GM20431 (cell line): ENCODE measurements at regions not wholly inside any gene's neighbourhood (a gene's known extent, or its start where the extent isn't known, plus 50 kb on each side); places are given as distances from the start of the nearest gene placed in this dataset.
"Not testable (repeated sequence)": the region's sequence is repeated elsewhere in the genome, so short reads cannot be mapped to it uniquely, and the experiment has no call there.

Source experiments
- in situ Hi-C: fragments of 300-500 bp; cut with MseI, MboI; formaldehyde crosslinking; loops from one replicate; pipeline ENCODE4 v1.15.0; 2020; ENCODE audit warnings: low sequenced_read_pairs; ENCODE audit not compliant: unreplicated experiment

GRCh38 chr13:50396001-50396400 lies 380.8 kb downstream of the KCNRG start:
- in situ Hi-C loops: no loop called here

- in situ Hi-C loops: not testable (repeated sequence)
Observed at GRCh38 chr13:50396618-50397017, 381.4 kb downstream of the KCNRG start.

DNA sequence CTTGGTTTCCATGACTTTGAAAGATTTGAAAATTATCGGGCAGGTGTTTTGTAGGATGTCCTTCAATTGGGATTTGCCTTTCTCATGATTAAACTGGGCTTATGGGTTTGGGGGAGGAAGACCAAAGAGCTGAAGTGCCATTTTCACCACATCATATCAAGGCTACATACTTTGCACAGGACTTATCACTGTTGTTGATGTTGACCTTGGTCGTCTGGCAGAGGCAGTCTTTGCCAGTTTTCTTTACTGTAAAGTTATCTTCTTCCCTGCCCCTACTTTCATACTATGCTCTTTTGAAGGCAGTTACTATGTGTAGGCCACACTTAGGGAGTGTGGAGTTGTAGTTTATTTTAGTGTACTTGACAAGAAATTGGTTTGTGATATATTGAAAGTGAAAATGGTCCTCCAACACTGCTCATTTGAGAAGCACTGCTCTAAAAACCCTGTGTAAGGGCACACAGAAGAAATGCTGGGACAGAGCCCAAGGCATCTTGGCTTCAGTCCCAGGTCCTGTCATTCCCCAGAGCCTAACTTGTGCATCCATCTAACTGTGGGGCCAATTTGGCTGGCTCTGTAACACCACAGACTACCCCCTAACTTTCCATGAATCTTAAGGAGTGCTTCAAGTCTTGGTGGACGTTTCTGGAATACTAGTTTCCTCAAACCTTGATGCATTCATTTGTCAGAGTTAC lies 384.9 kb downstream of the KCNRG start:
- in situ Hi-C loops: no loop called here

GRCh38 chr13:50401049-50401505 lies 385.8 kb downstream of the KCNRG start:
- in situ Hi-C loops: no loop called here

- in situ Hi-C loops: no loop called here
Observed at GRCh38 chr13:50401721-50402465, 386.6 kb downstream of the KCNRG start.

- in situ Hi-C loops: no loop called here
Observed at GRCh38 chr13:50403311-50403710, 388.1 kb downstream of the KCNRG start.

DNA sequence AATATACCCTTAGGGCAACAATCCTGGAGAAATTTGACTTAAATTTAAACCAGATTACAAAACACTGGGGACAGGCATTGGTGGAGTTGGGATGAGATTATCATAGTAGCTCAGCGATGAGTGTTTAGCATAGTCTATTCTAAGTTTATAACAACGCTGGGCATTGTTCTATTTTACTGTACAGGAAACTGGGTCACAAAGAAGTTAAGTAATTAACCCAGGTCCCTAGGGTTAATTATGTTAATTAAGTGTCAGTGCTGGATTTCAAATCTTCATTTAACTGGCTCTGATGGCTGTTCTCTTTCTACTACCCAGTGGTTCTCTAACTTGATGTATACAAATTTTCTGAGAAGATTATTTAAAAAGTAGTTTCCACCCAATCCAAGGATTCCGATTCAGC lies 388.9 kb downstream of the KCNRG start:
- in situ Hi-C loops: no loop called here

DNA sequence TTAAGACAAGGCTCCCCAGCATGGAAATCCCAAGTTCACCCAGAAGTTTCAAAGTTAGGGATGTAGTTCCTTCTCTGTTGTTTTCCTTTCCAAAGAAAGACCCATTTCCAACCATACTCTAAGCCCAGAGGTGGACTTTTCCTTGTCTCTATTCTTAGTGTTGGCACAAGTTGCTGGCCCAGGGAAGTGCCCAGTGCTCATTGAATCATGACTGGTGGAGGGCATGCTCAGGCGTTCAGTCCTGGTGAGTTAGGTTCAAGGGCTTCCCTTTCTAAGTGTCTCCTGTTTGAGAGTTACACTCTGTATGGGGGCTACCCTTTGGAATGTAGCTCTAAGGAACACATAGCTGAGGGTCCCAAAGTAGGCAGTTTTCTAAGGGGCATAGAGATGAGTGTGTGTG lies 389.5 kb downstream of the KCNRG start:
- in situ Hi-C loops: no loop called here

DNA sequence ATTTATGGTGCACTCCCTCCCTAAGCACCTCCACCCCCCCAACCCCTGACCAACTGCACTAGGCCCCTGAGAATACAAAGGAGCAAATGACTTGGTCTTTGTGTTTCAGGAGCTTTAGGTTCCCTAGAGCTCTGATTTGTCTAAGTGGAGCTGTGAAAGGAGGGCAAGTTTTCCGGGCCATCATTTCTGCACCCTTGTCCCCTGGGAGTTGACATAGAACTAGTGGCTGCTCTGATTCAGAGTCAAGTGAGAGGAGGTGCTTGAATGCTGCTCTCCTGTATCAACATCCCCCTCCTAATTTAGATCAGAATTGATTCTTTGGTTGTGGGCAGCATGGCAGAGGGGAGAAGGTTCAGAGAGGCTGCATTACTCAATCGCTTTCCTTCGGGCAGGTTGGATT lies 391.6 kb downstream of the KCNRG start:
- in situ Hi-C loops: no loop called here

GRCh38 chr13:50408068-50408467 lies 392.8 kb downstream of the KCNRG start:
- in situ Hi-C loops: no loop called here

DNA sequence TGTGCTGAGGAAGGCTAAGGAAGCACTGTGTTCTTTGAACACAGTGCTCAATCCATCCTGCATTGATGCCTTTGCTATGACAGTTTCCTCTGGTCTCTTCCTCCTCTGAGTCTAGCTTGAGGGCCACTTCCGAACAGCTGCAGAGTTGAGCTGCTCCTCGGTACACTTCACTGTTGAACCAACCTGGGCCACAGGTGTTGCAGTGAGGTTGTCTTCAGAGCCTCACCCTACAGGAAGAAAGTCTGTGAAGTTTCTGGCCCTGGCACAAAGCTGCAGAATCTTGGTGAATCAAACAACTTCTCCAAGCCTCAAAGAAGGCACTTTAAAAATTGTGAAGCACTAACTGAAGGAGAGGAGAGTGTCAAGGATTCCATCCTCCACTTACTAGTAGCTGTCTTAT lies 394.0 kb downstream of the KCNRG start:
- in situ Hi-C loops: no loop called here

DNA sequence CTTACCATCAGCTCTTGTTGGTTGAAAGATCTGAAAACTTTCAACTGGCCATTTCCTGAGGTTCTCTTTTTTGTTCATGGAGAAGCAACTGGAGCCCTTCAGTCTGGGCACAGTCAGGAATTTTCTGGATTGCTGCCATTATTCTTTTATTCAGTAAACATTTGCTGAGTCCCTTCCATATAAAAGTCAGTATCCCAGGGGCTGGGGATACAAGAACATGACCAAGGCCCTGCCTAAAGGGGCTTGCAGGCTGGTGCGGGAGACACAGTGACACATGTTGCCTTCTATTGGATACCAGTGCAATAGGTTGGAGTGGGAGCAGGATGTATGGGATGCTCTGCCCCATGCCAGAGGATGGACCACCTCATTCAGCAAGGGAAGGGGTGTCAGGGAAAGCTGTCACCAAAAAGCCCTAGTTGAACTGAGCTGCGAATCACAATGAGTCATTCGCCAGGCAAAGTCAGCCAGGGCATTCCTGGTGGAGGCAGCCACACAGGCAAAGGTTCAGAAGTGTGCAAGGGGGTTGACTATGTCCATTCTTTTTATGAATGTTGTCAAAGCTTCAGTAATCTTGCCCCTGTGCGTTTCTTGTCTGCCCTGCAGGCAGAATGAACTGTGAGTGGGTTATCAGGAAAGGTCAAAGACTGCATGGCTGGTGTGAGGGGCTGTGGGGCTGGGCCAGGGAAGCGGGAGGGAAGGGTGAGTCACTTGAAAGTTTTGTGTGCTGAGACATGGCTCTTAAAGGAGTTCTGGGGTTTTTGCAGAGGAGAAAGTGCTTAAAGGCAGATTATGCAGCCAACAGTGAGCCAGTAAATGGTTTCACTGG lies 395.9 kb downstream of the KCNRG start:
- in situ Hi-C loops: no loop called here

DNA sequence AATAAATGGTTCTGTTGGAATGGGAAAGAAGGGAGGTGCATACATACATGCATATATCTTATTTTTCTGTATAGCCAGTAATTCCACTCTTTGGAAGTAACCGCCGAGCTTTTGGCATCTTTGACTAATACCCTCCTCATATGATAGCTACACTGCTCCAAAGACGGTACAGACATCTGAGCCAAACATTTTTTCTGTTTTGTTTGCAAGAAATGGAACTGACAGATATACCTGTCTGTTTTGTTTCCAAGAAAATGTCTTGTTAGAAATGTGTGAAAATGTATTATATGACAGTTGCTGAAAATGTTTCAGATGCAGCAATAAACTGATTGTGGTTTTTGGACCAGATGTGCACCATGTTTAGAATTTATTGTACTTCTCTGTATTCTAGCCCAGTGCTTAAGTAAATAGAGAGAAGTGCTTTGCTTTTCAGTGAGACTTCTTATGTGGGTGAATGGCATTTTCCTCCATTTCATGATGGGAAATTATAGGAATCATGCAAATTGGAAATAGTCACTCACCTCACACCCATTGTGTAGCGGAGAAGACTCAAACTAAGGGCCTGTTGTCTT lies 396.9 kb downstream of the KCNRG start:
- in situ Hi-C loops: no loop called here

- in situ Hi-C loops: no loop called here
Observed at GRCh38 chr13:50414640-50415039, 399.4 kb downstream of the KCNRG start.

DNA sequence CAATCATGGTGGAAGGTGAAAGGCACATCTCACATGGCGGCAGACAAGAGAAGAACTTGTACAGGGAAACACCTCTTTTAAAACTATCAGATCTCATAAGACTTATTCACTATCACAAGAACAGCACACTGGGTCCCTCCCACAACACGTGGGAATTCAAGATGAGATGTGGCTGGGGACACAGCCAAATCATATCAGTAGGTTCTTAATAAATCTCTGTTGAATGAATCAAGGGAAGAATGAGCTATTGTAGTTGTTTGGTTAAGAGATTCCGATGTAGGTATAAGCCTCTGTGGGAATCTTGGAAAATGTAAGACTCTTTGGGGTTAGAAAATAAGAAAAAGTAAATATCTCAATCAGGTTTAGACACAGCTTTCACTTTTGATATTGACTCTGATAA lies 400.2 kb downstream of the KCNRG start:
- in situ Hi-C loops: no loop called here

- in situ Hi-C loops: no loop called here
Observed at GRCh38 chr13:50417597-50417996, 402.4 kb downstream of the KCNRG start.

DNA sequence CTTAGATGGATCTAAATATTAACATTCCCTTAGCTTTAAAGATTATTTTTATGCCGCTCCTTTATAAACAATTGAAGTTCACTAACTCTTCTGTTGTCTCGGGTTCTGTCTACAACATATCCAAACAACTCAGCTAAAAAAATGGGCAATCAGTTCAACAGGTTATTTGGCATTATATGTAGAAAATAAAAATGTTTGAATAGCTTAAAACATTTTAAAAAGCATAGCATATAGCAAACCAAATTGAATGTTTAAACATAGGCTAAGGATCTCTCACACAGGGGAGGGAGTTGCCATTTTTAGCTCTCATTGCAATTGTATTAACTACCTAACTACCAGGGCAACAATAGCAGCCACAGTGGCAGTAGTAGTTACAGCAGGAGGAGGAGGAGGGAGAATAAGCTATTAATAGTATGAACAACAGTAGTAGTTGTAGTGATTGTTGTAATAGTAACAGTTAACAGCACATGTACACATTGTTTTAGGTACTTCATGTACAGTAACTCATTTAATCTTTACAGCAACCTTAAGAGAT lies 404.2 kb downstream of the KCNRG start:
- in situ Hi-C loops: no loop called here

DNA sequence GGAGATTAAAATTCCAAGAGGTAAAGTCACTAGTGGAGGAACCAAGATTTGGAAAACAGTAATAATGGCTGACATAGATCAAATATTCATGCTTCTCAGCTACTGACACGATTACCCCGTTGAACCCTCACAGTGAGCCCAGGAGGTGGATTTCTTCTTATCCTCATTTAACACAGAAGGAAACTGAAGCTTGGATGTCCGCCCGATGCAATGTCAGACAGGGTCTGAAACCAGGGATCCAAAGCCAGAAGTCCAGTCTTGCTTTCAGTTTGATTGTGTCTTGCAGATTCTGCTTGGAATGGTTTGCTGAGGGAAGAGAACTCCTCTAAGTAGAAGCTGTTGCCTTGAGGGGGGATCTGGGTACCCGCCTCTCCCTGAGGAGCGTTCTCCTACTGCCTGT lies 404.7 kb downstream of the KCNRG start:
- in situ Hi-C loops: no loop called here

DNA sequence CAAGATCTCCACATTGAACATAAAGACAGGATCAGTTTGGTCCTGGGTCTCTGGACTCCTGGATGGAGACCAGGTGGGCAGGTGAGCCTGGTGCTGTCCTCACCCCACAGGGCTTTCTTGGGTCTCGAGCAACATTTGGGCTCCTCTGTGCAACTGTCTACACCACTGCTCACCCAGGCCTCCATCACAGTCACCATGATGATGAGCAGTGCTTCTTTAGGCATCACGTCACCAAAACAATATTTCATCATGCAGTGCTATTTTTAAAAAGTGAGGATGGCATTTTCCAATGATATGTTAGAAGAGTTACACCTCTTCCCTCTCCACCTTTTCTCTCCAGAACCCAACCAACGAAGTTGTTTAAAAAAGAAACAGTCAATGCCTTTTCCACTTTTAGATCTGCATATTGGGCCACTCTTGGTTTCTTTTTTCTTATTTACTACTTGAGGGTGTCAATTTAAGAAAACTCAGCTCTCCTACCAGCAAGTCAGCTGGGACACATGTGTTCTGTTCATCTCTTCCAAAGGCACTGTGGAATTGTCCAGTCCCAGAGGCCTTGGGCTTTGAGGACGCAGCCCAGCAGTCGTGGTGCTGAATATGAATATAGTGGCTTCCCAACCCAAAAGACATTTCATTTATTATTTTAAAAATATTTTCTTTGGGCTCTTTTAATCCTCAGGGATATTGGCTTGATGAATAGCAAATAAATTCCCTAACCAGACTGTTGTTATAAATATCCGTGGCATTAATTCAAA lies 405.7 kb downstream of the KCNRG start:
- in situ Hi-C loops: no loop called here
